ENCODE measurements at regions not wholly inside any gene's neighbourhood (a gene's known extent, or its start where the extent isn't known, plus 50 kb on each side); places are given as distances from the start of the nearest gene placed in this dataset.
A peak's percentile ranks its signal among the peaks of the same experiment; 100 is the strongest.

- H3K36me3 ChIP-seq (replicated peaks in 1 of 2; ENCODE audit: control insufficient read depth in 1 of 2, insufficient read depth in 2 of 2, low read length in 2 of 2), result no peaks in the 10 kb centered on the region
- peak overlapping the region; percentile 23 to 58 (median 48); a peak in 4 of 6 replicates for H3K4me3 ChIP-seq (replicated peaks in 1 of 3; ENCODE audit: insufficient read depth in 1 of 3, low read depth in 2 of 3, low read length in 3 of 3)
- no peaks in the 10 kb centered on the region for H3K9me3 ChIP-seq (ENCODE audit: low read length)
- CTCF ChIA-PET (ENCODE audit: low intra/inter-chr PET ratio, low total read pairs), result no interaction called here
- FAIRE-seq (peak; percentile 50), ATAC-seq (peak; percentile 98), DNase-seq (ENCODE audit: low spot score) (peak; percentile 78)
- H3K4me1 ChIP-seq (ENCODE audit: insufficient read depth, low read length), result peaks cover 57% of the 10 kb centered on the region
- no peaks in the 10 kb centered on the region for H3K79me2 ChIP-seq (ENCODE audit: insufficient read depth, low read length)
- H3K27me3 ChIP-seq (ENCODE audit: control insufficient read depth in 1 of 2, insufficient read depth in 2 of 2, low read length in 2 of 2), result no peaks in the 10 kb centered on the region
- peak overlapping the region; percentile 77 for H2AFZ ChIP-seq (ENCODE audit: low read length)
- peak overlapping the region; percentile 77 for H3K4me2 ChIP-seq (ENCODE audit: low read depth, low read length)
- intact Hi-C loops (cut with micrococcal nuclease; ENCODE audit: unreplicated experiment), result loop anchor here (2.0 kb wide), 1 partner anchor 15 kb away; no protein-coding TSS in a partner anchor
- WGBS (ENCODE audit: low lambda C conversion rate), result 0% methylated on average over 2 of the region's 2 CpGs
- in situ Hi-C loops (cut with HindIII; ENCODE audit: extremely low pct_ligation_motif_present, low pct_unique_long_range_greater_than_20kb), result loop anchor here (10.0 kb wide), 1 partner anchor 61 kb away; the partner anchor contains the start of gene MPP7
- H3K9ac ChIP-seq (ENCODE audit: insufficient read depth, low read depth, low read length), result peak overlapping the region; percentile 64
- no peaks in the 10 kb centered on the region for H4K20me1 ChIP-seq (ENCODE audit: insufficient read depth, low read length)
- POLR2A ChIA-PET, result interaction anchor here (1.2 kb wide), 1 partner anchor 63 kb away, joined by 7 read pairs; the partner anchor contains the start of gene MPP7
- H3K27ac ChIP-seq (ENCODE audit: extremely low read length, insufficient read depth, low read length), result peak overlapping the region; percentile 82
- no TSS peak for BruUV-seq (replicated peaks)
- TF ChIP-seq RBFOX2 (IDR thresholded peaks at IDR 0.05; ENCODE audit: low read depth, low read length), result 0 out of 2 replicates have a peak, but pooled peaks have one; percentile 21
- peak; percentile 86; the same call in 1 of the 2 replicates for TF ChIP-seq NCOR1 (IDR thresholded peaks at IDR 0.05; ENCODE audit: borderline replicate concordance, low read length)
- no peak for TF ChIP-seq MED8 (CRISPR knock-in tag; IDR thresholded peaks at IDR 0.05; ENCODE audit: insufficient replicate concordance)
- TF ChIP-seq PAXIP1 (CRISPR knock-in tag; conservative IDR thresholded peaks at IDR 0.05), result peak; percentile 81
- no peak for TF ChIP-seq DMTF1 (CRISPR knock-in tag; IDR thresholded peaks at IDR 0.05)
- no peak for TF ChIP-seq NR2F1 (CRISPR knock-in tag; IDR thresholded peaks at IDR 0.05)
- TF ChIP-seq TCF7 (IDR thresholded peaks at IDR 0.05; ENCODE audit: low read depth), result 0 out of 2 replicates have a peak, but pooled peaks have one; percentile 23
- TF ChIP-seq ZNF12 (CRISPR knock-in tag; IDR thresholded peaks at IDR 0.05), result no peak
- TF ChIP-seq ZNF543 (CRISPR knock-in tag; IDR thresholded peaks at IDR 0.05), result no peak
- TF ChIP-seq CREM (IDR thresholded peaks at IDR 0.05), result peak; percentile 38; the same call in 1 of the 2 replicates
- no peak for TF ChIP-seq CREM (CRISPR knock-in tag; IDR thresholded peaks at IDR 0.05)
- peak; percentile 98 for TF ChIP-seq MEF2D (CRISPR knock-in tag; IDR thresholded peaks at IDR 0.05)
- peak; percentile 42; the same call in 1 of the 2 replicates for TF ChIP-seq HOXA5 (CRISPR knock-in tag; IDR thresholded peaks at IDR 0.05)
- TF ChIP-seq DRAP1 (CRISPR knock-in tag; IDR thresholded peaks at IDR 0.05), result 0 out of 2 replicates have a peak, but pooled peaks have one; percentile 35
- peak; percentile 59; the same call in 1 of the 2 replicates for TF ChIP-seq ARID5B (CRISPR knock-in tag; IDR thresholded peaks at IDR 0.05)
Measured at GRCh38 chr10:28365840-28366239, 63.0 kb upstream of the MPP7 start.

All from HepG2 (cell line).